OCI-LY1 (cell line): ENCODE measurements at regions not wholly inside any gene's neighbourhood (a gene's known extent, or its start where the extent isn't known, plus 50 kb on each side); places are given as distances from the start of the nearest gene placed in this dataset.

Experiments used
- EZH2 ChIP-seq: fragments of 200-600 bp; sonication (generic), shearing (Covaris generic); IDR thresholded peaks from 2 replicates; pipeline ENCODE4 v1.8.0; 2017; ENCODE audit warnings: borderline replicate concordance, mixed run types, mild to moderate bottlenecking, antibody characterized with exemption, low read length, moderate library complexity, mixed read lengths
- TF ChIP-seq, protein P1 (sequence below): fragments of 200-600 bp; sonication (generic), shearing (Covaris generic); IDR thresholded peaks from 2 replicates; pipeline ENCODE4 v1.5.1; 2017; ENCODE audit warnings: mild to moderate bottlenecking, antibody characterized with exemption, low read length, moderate library complexity, mixed read lengths

GRCh38 chr5:67681703-67682102, 485.1 kb upstream of the CD180 start:
- TF ChIP-seq, protein P1, sequence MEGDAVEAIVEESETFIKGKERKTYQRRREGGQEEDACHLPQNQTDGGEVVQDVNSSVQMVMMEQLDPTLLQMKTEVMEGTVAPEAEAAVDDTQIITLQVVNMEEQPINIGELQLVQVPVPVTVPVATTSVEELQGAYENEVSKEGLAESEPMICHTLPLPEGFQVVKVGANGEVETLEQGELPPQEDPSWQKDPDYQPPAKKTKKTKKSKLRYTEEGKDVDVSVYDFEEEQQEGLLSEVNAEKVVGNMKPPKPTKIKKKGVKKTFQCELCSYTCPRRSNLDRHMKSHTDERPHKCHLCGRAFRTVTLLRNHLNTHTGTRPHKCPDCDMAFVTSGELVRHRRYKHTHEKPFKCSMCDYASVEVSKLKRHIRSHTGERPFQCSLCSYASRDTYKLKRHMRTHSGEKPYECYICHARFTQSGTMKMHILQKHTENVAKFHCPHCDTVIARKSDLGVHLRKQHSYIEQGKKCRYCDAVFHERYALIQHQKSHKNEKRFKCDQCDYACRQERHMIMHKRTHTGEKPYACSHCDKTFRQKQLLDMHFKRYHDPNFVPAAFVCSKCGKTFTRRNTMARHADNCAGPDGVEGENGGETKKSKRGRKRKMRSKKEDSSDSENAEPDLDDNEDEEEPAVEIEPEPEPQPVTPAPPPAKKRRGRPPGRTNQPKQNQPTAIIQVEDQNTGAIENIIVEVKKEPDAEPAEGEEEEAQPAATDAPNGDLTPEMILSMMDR: no peak
- TF ChIP-seq EZH2: no peak
